Endothelial cell of umbilical vein (primary cell): ENCODE measurements at regions not wholly inside any gene's neighbourhood (a gene's known extent, or its start where the extent isn't known, plus 50 kb on each side); places are given as distances from the start of the nearest gene placed in this dataset.

Source experiments
- BruUV-seq: library from RNA; stranded (reverse); fragments of 400-500 nt; replicated peaks from 2 replicates; lab custom pipeline; 2021; lab: Mats Ljungman, UMichigan
- CTCF ChIA-PET: fragments of 300-600, 350-600 bp; sonication (Branson Sonifier 250); formaldehyde crosslinking; loops from one replicate; lab custom pipeline; 2021; ENCODE audit warnings: antibody characterized with exemption, inconsistent platforms; lab: Charles Lee
- POLR2A ChIA-PET: fragments of 300-600, 350-600 bp; sonication (Branson Sonifier 250); formaldehyde crosslinking; loops from one replicate; lab custom pipeline; 2021; ENCODE audit warnings: antibody characterized with exemption, inconsistent platforms; lab: Charles Lee
- DNase-seq: peaks from one replicate; pipeline ENCODE4 v3.0.0-alpha.2; 2011; ENCODE audit warnings: low read depth, low spot score
- FAIRE-seq: peaks from 2 replicates; lab custom pipeline; 2011; peaks lifted over from hg19 to GRCh38; lab: Jason Lieb, UNC
- H2AFZ ChIP-seq: 2 replicates; pipeline ENCODE4 v1.6.0; 2012; ENCODE audit warnings: low read depth, low read length, control low read depth, inconsistent platforms
- H3K27ac ChIP-seq: 2 replicates; pipeline ENCODE4 v1.5.1; 2011; ENCODE audit warnings: low read depth, mild to moderate bottlenecking, control low read depth, low read length, moderate library complexity; ENCODE audit not compliant: insufficient read depth
- H3K27me3 ChIP-seq, 2 experiments: 2 replicates each; pipeline versions ENCODE4 v1.6.0 to v1.6.1; 2011; ENCODE audit warnings: low read length in 2 of 2, mixed read lengths in 1 of 2; ENCODE audit not compliant: control insufficient read depth in 2 of 2, insufficient read depth in 2 of 2
- H3K36me3 ChIP-seq, 2 experiments: 2 replicates in 1 of 2; 3 replicates in 1 of 2; pipeline ENCODE4 v1.5.1; 2011; ENCODE audit warnings: low read length in 2 of 2, mild to moderate bottlenecking in 1 of 2, moderate library complexity in 1 of 2; ENCODE audit not compliant: control insufficient read depth in 2 of 2, insufficient read depth in 2 of 2; ENCODE audit errors: extremely low read depth in 1 of 2
- H3K4me1 ChIP-seq: 3 replicates; pipeline ENCODE4 v1.5.1; 2011; ENCODE audit warnings: mild to moderate bottlenecking, low read length; ENCODE audit not compliant: control insufficient read depth, insufficient read depth; ENCODE audit errors: extremely low read depth
- H3K4me2 ChIP-seq: 2 replicates; pipeline ENCODE4 v1.6.1; 2011; ENCODE audit warnings: low read length, control low read depth, mixed read lengths; ENCODE audit not compliant: insufficient read depth
- H3K4me3 ChIP-seq, 3 experiments: fragments of 200-600 bp in 1 of 3; sonication (generic), shearing (Covaris generic) in 1 of 3; replicated peaks in 1 of 3; 2 replicates each; pipeline ENCODE4 v1.5.1; 2011 to 2016; ENCODE audit warnings: control low read depth in 3 of 3, low read length in 3 of 3, mild to moderate bottlenecking in 2 of 3, inconsistent platforms in 1 of 3, low read depth in 1 of 3, moderate library complexity in 1 of 3; ENCODE audit not compliant: insufficient read depth in 1 of 3
- H3K79me2 ChIP-seq: 2 replicates; pipeline ENCODE4 v1.6.0; 2012; ENCODE audit warnings: low read length, inconsistent platforms; ENCODE audit not compliant: control insufficient read depth, insufficient read depth
- H3K9ac ChIP-seq: replicated peaks from 2 replicates; pipeline ENCODE3; 2011; ENCODE audit warnings: low read length, control low read depth; ENCODE audit not compliant: insufficient read depth; ENCODE audit errors: extremely low read depth
- H3K9me1 ChIP-seq: replicated peaks from 3 replicates; pipeline ENCODE4 v1.6.0; 2011; ENCODE audit warnings: mild to moderate bottlenecking, low read length; ENCODE audit not compliant: control insufficient read depth, insufficient read depth; ENCODE audit errors: extremely low read depth
- H3K9me3 ChIP-seq: replicated peaks from 2 replicates; pipeline ENCODE4 v1.5.1; 2012; ENCODE audit warnings: low read length, inconsistent platforms; ENCODE audit not compliant: control insufficient read depth, insufficient read depth
- H4K20me1 ChIP-seq: replicated peaks from 2 replicates; pipeline ENCODE3; 2011; ENCODE audit warnings: mild to moderate bottlenecking, low read length; ENCODE audit not compliant: control insufficient read depth, insufficient read depth; ENCODE audit errors: extremely low read depth
- CTCF ChIP-seq, 2 donors: IDR thresholded peaks; 1 replicate in 1 of 2; 2 replicates in 1 of 2; pipeline ENCODE4 v1.5.1; 2011; ENCODE audit warnings: low read length in 2 of 2, mild to moderate bottlenecking in 2 of 2, moderate library complexity in 2 of 2, control low read depth in 1 of 2, inconsistent platforms in 1 of 2, low read depth in 1 of 2; ENCODE audit not compliant: insufficient read depth in 1 of 2; ENCODE audit errors: extremely low read depth in 1 of 2
- EZH2 ChIP-seq: IDR thresholded peaks from 2 replicates; pipeline ENCODE4 v1.6.1; 2012; ENCODE audit warnings: borderline replicate concordance, low read depth, mild to moderate bottlenecking, moderate library complexity, low read length, inconsistent platforms; ENCODE audit not compliant: severe bottlenecking
- FOS ChIP-seq: IDR thresholded peaks from 2 replicates; pipeline ENCODE4 v1.6.1; 2011; ENCODE audit warnings: mild to moderate bottlenecking, low read length, moderate library complexity, borderline replicate concordance; ENCODE audit not compliant: insufficient read depth
- GATA2 ChIP-seq: IDR thresholded peaks from 2 replicates; pipeline ENCODE4 v1.7.0; 2011; ENCODE audit warnings: low read depth, mild to moderate bottlenecking, moderate library complexity, mixed read lengths, low read length; ENCODE audit not compliant: insufficient read length, insufficient read depth
- JUN ChIP-seq: IDR thresholded peaks from 2 replicates; pipeline ENCODE4 v1.6.1; 2011; ENCODE audit warnings: borderline replicate concordance, low read depth; ENCODE audit not compliant: insufficient read length, insufficient read depth
- MAX ChIP-seq: IDR thresholded peaks from 2 replicates; pipeline ENCODE4 v1.6.1; 2011; ENCODE audit not compliant: insufficient read depth, insufficient read length
- MYC ChIP-seq: IDR thresholded peaks from one replicate; pipeline ENCODE4 v1.6.1; 2011; ENCODE audit warnings: mild to moderate bottlenecking, low read depth, low read length
- POLR2A ChIP-seq: IDR thresholded peaks from 2 replicates; pipeline ENCODE4 v1.6.1; 2012; ENCODE audit warnings: low read depth, mild to moderate bottlenecking, control low read depth, low read length
- POLR2AphosphoS5 ChIP-seq: IDR thresholded peaks from 2 replicates; pipeline ENCODE4 v1.6.1; 2012; ENCODE audit warnings: low read depth, mild to moderate bottlenecking, control low read depth, low read length, moderate library complexity; ENCODE audit not compliant: insufficient read depth
- dilution Hi-C: fragments of 300-500 bp; cut with MboI; formaldehyde crosslinking; loops from one replicate; pipeline ENCODE4 v1.15.0; 2019; ENCODE audit warnings: low sequenced_read_pairs; ENCODE audit not compliant: extremely low pct_ligation_motif_present
- intact Hi-C: fragments of 100-400 bp; cut with micrococcal nuclease; formaldehyde crosslinking; loops from one replicate; pipeline ENCODE4 v1.10.0; 2022

DNA sequence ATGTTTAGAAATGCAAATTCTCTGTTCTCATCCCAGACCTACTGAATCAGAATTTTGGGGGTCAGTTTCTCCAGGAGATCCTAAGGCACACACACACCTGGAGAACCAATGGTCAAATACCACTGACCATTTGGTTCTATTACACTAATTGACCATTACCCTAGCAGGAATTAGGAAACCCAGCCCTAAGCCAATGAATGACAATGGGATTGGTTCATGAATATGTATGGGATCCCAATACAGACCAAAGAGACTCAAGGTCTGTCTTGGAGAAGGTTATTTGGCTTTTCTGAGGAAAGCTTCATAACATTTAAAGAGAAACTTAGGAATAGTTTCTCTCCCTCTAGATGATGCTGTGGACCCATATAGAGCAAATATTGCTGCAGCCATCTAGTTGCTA is 317.0 kb downstream of the BMPER start:
- Histone ChIP-seq H3K4me1 (no peaks in the 10 kb centered on the region), H3K27ac (no peak overlapping the region), H3K9ac (no peak overlapping the region), H3K4me3 (no peak overlapping the region), H3K9me1 (no peaks in the 10 kb centered on the region), H3K9me3 (no peaks in the 10 kb centered on the region), H3K79me2 (no peaks in the 10 kb centered on the region), H3K4me2 (no peak overlapping the region), H3K27me3 (peaks cover 0 to 3% of the 10 kb centered on the region in 2 experiments), H3K36me3 (no peaks in the 10 kb centered on the region), H4K20me1 (no peaks in the 10 kb centered on the region), H2AFZ (no peak overlapping the region)
- no peak for TF ChIP-seq MAX
- TF ChIP-seq CTCF (IDR thresholded peaks at IDR 0.05; ENCODE audit: extremely low read depth in 1 of 2, insufficient read depth in 1 of 2, low read depth in 1 of 2, low read length in 2 of 2), result no peak
- no peak for TF ChIP-seq MYC
- TF ChIP-seq POLR2AphosphoS5, result no peak
- no peak for TF ChIP-seq EZH2
- TF ChIP-seq FOS, result no peak
- TF ChIP-seq GATA2, result no peak
- TF ChIP-seq JUN, result no peak
- TF ChIP-seq POLR2A, result no peak
- FAIRE-seq, result no peak
- intact Hi-C loops, result loop anchor here (2.0 kb wide), 1 partner anchor 56 kb away; no protein-coding TSS in a partner anchor
- ChIA-PET CTCF (interaction anchor here (1.0 to 1.2 kb wide), 2 partner anchors 99 to 375 kb away, joined by 4 read pairs; no protein-coding TSS in a partner anchor), POLR2A (no interaction called here)
- dilution Hi-C loops, result no loop called here
- no TSS peak for BruUV-seq
- no peak for DNase-seq
